ENCODE measurements at regions not wholly inside any gene's neighbourhood (a gene's known extent, or its start where the extent isn't known, plus 50 kb on each side); places are given as distances from the start of the nearest gene placed in this dataset.

DNA sequence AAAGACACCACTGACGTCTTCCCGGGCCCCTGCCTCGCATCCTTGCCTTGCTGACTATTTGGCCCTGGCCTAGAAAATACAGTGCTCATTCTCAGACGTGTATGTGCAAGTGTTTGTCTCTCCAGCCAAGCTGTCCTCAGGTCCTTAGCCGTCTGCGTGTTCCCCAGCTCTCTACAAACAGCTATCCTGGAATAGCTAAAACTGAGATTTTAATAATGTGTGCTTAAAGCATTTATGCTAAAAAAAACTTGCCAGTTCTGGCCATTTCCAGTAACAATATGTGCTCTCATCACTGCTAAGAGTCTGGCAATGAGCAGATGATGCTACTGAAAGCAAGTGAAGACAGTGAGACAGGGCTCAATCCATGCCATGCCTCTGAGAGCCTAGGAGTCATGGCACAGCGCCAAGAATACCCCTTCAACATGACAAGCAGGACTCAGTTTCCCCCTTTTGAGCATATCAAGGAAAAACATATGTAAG, 55.7 kb downstream of the IRF2BP2 start:
- H3K27ac ChIP-seq (ENCODE audit: insufficient read depth, low read length, poor library complexity, severe bottlenecking): no peak overlapping the region

GRCh38 chr1:234553240-234554188, 56.5 kb downstream of the IRF2BP2 start:
- no peaks in the 10 kb centered on the region for H3K27me3 ChIP-seq (replicated peaks; ENCODE audit: control insufficient read depth, insufficient read depth, low read length, poor library complexity, severe bottlenecking)
- H3K4me1 ChIP-seq (ENCODE audit: control insufficient read depth, insufficient read depth, low read length, poor library complexity, severe bottlenecking): no peaks in the 10 kb centered on the region
- no peak overlapping the region for H3K27ac ChIP-seq (ENCODE audit: insufficient read depth, low read length, poor library complexity, severe bottlenecking)
- no peaks in the 10 kb centered on the region for H3K9me3 ChIP-seq (ENCODE audit: control insufficient read depth, low read length)
- H3K4me3 ChIP-seq (ENCODE audit: insufficient read depth, low read depth, low read length, poor library complexity, severe bottlenecking): no peak overlapping the region
- H3K36me3 ChIP-seq (ENCODE audit: control insufficient read depth, insufficient read depth, low read length): no peaks in the 10 kb centered on the region
- no peak for DNase-seq

More for the DNA sequence above, 55.7 kb downstream of the IRF2BP2 start:
- DNase-seq: no peak
- Histone ChIP-seq H3K9me3 (ENCODE audit: control insufficient read depth, low read length) (no peaks in the 10 kb centered on the region), H3K4me3 (ENCODE audit: insufficient read depth, low read depth, low read length, poor library complexity, severe bottlenecking) (no peak overlapping the region), H3K27me3 (replicated peaks; ENCODE audit: control insufficient read depth, insufficient read depth, low read length, poor library complexity, severe bottlenecking) (no peaks in the 10 kb centered on the region), H3K4me1 (ENCODE audit: control insufficient read depth, insufficient read depth, low read length, poor library complexity, severe bottlenecking) (no peaks in the 10 kb centered on the region), H3K36me3 (ENCODE audit: control insufficient read depth, insufficient read depth, low read length) (no peaks in the 10 kb centered on the region)

DNA sequence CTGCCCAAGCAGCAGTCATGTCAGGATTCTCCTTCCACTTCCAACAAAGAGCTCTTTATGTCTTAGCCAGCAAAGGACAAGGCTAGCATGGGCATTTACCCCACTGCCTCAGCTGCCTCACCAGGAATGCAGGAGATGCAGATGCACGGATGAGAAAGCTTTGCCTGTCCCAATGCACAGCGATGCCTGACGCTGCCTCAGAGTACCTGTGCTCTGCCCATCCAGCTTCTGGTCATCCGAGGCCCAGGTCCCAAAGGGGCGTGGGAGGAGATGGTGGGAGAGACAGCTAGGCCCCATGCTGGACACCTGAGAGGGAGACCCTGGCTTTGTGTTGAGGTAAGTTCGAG, 59.0 kb downstream of the IRF2BP2 start:
- no peaks in the 10 kb centered on the region for H3K36me3 ChIP-seq (ENCODE audit: control insufficient read depth, insufficient read depth, low read length)
- no peak for DNase-seq
- no peaks in the 10 kb centered on the region for H3K9me3 ChIP-seq (ENCODE audit: control insufficient read depth, low read length)
- no peak overlapping the region for H3K27ac ChIP-seq (ENCODE audit: insufficient read depth, low read length, poor library complexity, severe bottlenecking)
- H3K27me3 ChIP-seq (replicated peaks; ENCODE audit: control insufficient read depth, insufficient read depth, low read length, poor library complexity, severe bottlenecking): no peaks in the 10 kb centered on the region
- H3K4me1 ChIP-seq (ENCODE audit: control insufficient read depth, insufficient read depth, low read length, poor library complexity, severe bottlenecking): no peaks in the 10 kb centered on the region
- H3K4me3 ChIP-seq (ENCODE audit: insufficient read depth, low read depth, low read length, poor library complexity, severe bottlenecking): no peak overlapping the region

DNA sequence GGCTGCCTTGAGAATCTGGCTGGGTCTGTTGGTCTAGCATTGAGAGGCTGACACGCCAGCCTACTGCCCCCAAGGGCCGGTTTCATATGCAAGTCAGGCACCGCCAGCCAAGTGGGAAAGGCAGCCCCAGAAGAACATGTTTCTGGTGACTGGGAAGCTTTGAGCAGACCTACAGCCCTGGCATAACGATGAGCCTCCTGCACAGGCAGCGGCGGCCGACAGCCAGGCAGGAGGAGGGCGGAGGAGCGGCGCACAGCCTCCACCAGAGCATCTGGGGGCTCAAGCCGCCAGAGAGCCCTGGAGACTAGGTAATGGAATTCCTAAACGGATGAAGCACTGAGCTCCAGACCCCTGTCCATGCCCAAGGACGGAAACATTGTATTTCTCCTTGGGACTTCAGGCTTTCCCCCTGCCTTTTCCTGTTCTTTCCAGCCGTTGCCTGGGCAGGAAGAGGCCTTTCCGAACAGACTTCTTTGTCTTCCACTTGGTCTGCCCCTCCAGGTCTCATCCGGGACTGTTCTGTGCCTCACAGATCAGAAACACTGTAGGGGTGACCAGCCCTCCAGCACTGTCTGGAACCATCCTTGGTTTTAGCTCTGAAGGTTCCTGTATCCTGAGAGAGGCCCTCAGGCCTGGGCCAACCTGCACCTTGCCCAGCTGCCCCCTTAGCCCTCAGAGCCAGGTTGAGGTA, 59.5 kb downstream of the IRF2BP2 start:
- Histone ChIP-seq H3K27ac (ENCODE audit: insufficient read depth, low read length, poor library complexity, severe bottlenecking) (no peak overlapping the region), H3K4me1 (ENCODE audit: control insufficient read depth, insufficient read depth, low read length, poor library complexity, severe bottlenecking) (no peaks in the 10 kb centered on the region), H3K27me3 (replicated peaks; ENCODE audit: control insufficient read depth, insufficient read depth, low read length, poor library complexity, severe bottlenecking) (no peaks in the 10 kb centered on the region), H3K4me3 (ENCODE audit: insufficient read depth, low read depth, low read length, poor library complexity, severe bottlenecking) (no peak overlapping the region), H3K36me3 (ENCODE audit: control insufficient read depth, insufficient read depth, low read length) (no peaks in the 10 kb centered on the region), H3K9me3 (ENCODE audit: control insufficient read depth, low read length) (no peaks in the 10 kb centered on the region)
- DNase-seq: no peak

DNA sequence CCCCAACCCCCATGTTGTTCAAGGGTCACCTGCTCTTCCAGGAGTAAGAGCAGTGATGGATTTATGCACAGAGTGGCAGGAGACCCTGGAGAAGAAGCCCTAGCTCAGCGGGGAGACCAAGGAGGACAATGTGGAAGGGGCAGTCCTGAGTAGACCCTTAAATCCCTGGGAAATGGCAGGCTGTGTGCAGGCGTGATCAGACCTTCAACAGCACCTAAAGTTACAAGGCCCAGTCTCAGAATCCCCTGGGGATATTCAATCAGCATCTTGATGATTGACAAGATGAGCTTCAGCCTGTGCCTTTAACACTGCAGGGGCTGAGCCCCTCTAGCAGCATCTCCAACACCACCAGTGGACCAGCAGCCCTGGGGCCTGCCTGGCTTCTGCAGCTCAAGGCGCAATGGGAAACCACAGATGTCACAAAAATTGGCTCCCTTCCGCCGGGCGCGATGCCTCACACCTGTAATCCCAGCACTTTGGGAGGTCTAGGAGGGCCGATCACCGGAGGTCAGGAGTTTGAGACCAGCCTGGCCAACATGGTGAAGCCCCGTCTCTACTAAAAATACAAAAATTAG, 60.4 kb downstream of the IRF2BP2 start:
- H3K36me3 ChIP-seq (ENCODE audit: control insufficient read depth, insufficient read depth, low read length): no peaks in the 10 kb centered on the region
- H3K27me3 ChIP-seq (replicated peaks; ENCODE audit: control insufficient read depth, insufficient read depth, low read length, poor library complexity, severe bottlenecking): no peaks in the 10 kb centered on the region
- H3K27ac ChIP-seq (ENCODE audit: insufficient read depth, low read length, poor library complexity, severe bottlenecking): no peak overlapping the region
- DNase-seq: no peak
- no peak overlapping the region for H3K4me3 ChIP-seq (ENCODE audit: insufficient read depth, low read depth, low read length, poor library complexity, severe bottlenecking)
- no peaks in the 10 kb centered on the region for H3K9me3 ChIP-seq (ENCODE audit: control insufficient read depth, low read length)
- H3K4me1 ChIP-seq (ENCODE audit: control insufficient read depth, insufficient read depth, low read length, poor library complexity, severe bottlenecking): peaks cover 3% of the 10 kb centered on the region

DNA sequence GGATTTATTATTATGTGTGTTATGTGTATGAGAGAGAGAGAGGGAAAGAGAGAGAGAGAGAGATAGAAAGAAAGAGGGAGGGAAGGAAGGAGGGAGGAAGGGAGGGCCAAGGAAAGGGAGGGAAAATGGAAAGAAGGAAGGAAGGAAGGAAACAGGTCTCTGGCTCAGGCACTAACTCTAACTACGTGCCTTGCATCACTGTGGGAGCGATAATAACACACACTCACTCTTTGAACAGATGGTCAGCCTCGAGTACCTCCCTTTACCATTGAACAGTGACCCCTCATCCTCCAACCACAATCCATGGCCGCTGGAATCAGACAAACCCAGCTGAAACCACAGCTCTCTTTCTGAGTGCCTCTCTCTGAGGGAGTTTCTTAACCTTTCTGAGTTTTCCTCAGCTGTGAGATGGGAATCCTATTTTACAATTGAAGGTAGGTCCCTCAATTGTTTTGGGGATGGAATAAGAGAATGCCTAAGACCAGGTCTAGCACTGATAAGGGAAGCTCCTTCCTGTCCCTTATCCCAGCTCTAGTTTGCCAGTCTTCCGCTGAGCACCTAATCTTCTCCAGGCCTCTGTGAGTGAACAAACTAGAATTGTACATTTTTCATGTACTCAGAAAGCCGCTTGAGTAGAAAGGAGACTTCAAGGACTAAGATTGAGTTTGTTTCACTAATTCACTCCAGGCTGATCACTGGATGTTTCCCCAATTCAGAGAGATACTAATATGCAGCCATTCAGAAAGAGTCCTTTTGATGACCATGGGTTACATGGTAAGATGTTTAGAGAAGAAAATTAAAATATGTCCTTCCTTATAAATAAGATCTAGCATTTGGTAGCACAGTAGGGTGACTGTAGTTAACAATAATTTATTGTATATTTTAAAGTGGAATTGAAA, 62.8 kb downstream of the IRF2BP2 start:
- Histone ChIP-seq H3K4me1 (ENCODE audit: control insufficient read depth, insufficient read depth, low read length, poor library complexity, severe bottlenecking) (peaks cover 10% of the 10 kb centered on the region), H3K4me3 (ENCODE audit: insufficient read depth, low read depth, low read length, poor library complexity, severe bottlenecking) (no peak overlapping the region), H3K27me3 (replicated peaks; ENCODE audit: control insufficient read depth, insufficient read depth, low read length, poor library complexity, severe bottlenecking) (no peaks in the 10 kb centered on the region), H3K36me3 (ENCODE audit: control insufficient read depth, insufficient read depth, low read length) (no peaks in the 10 kb centered on the region), H3K27ac (ENCODE audit: insufficient read depth, low read length, poor library complexity, severe bottlenecking) (no peak overlapping the region), H3K9me3 (ENCODE audit: control insufficient read depth, low read length) (no peaks in the 10 kb centered on the region)
- no peak for DNase-seq

- H3K27ac ChIP-seq (ENCODE audit: insufficient read depth, low read length, poor library complexity, severe bottlenecking): no peak overlapping the region
- H3K4me3 ChIP-seq (ENCODE audit: insufficient read depth, low read depth, low read length, poor library complexity, severe bottlenecking): no peak overlapping the region
- peaks cover 10% of the 10 kb centered on the region for H3K4me1 ChIP-seq (ENCODE audit: control insufficient read depth, insufficient read depth, low read length, poor library complexity, severe bottlenecking)
- no peaks in the 10 kb centered on the region for H3K36me3 ChIP-seq (ENCODE audit: control insufficient read depth, insufficient read depth, low read length)
- no peaks in the 10 kb centered on the region for H3K27me3 ChIP-seq (replicated peaks; ENCODE audit: control insufficient read depth, insufficient read depth, low read length, poor library complexity, severe bottlenecking)
- no peaks in the 10 kb centered on the region for H3K9me3 ChIP-seq (ENCODE audit: control insufficient read depth, low read length)
- no peak for DNase-seq
Observed at GRCh38 chr1:234546387-234546704, 63.6 kb downstream of the IRF2BP2 start.

GRCh38 chr1:234545517-234546386, 64.2 kb downstream of the IRF2BP2 start:
- no peak for DNase-seq
- Histone ChIP-seq H3K27me3 (replicated peaks; ENCODE audit: control insufficient read depth, insufficient read depth, low read length, poor library complexity, severe bottlenecking) (no peaks in the 10 kb centered on the region), H3K4me3 (ENCODE audit: insufficient read depth, low read depth, low read length, poor library complexity, severe bottlenecking) (no peak overlapping the region), H3K27ac (ENCODE audit: insufficient read depth, low read length, poor library complexity, severe bottlenecking) (no peak overlapping the region), H3K36me3 (ENCODE audit: control insufficient read depth, insufficient read depth, low read length) (no peaks in the 10 kb centered on the region), H3K9me3 (ENCODE audit: control insufficient read depth, low read length) (no peaks in the 10 kb centered on the region), H3K4me1 (ENCODE audit: control insufficient read depth, insufficient read depth, low read length, poor library complexity, severe bottlenecking) (peaks cover 10% of the 10 kb centered on the region)

DNA sequence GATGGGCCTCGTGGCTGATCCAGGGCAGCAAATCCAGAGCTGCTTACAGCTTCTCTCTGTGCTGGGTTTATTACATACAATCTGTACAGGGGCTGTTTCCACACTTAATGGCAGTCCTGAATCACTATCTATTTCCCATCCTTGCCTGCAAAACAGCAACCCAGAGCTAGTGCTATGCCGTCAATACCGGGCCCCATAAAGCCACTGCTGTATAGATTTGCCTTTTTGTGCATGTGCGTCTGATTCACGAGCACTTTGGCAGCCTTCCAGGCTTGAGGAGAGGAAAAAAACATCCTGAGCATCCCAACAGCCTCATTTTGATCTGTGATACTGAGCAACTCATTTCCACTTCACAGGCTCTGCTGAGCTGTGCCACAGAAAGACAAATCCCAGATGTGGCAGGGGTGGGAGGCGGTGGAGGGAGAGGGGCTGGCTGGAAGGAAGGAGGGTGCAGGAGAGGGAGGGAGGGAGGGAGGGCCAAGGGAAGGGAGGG, 65.2 kb upstream of the TARBP1 start:
- Histone ChIP-seq H3K4me1 (ENCODE audit: control insufficient read depth, insufficient read depth, low read length, poor library complexity, severe bottlenecking) (peaks cover 10% of the 10 kb centered on the region), H3K27me3 (replicated peaks; ENCODE audit: control insufficient read depth, insufficient read depth, low read length, poor library complexity, severe bottlenecking) (no peaks in the 10 kb centered on the region), H3K9me3 (ENCODE audit: control insufficient read depth, low read length) (no peaks in the 10 kb centered on the region), H3K4me3 (ENCODE audit: insufficient read depth, low read depth, low read length, poor library complexity, severe bottlenecking) (no peak overlapping the region), H3K27ac (ENCODE audit: insufficient read depth, low read length, poor library complexity, severe bottlenecking) (no peak overlapping the region), H3K36me3 (ENCODE audit: control insufficient read depth, insufficient read depth, low read length) (no peaks in the 10 kb centered on the region)
- peak in 1 of 3 donors; percentile 5 for DNase-seq
